Daoy (cell line): ENCODE measurements at regions not wholly inside any gene's neighbourhood (a gene's known extent, or its start where the extent isn't known, plus 50 kb on each side); places are given as distances from the start of the nearest gene placed in this dataset.
A peak's percentile ranks its signal among the peaks of the same experiment; 100 is the strongest.

Source experiments
- DNase-seq: peaks from one replicate; pipeline ENCODE4 v3.0.0-alpha.2; 2015; ENCODE audit warnings: low read depth

DNA sequence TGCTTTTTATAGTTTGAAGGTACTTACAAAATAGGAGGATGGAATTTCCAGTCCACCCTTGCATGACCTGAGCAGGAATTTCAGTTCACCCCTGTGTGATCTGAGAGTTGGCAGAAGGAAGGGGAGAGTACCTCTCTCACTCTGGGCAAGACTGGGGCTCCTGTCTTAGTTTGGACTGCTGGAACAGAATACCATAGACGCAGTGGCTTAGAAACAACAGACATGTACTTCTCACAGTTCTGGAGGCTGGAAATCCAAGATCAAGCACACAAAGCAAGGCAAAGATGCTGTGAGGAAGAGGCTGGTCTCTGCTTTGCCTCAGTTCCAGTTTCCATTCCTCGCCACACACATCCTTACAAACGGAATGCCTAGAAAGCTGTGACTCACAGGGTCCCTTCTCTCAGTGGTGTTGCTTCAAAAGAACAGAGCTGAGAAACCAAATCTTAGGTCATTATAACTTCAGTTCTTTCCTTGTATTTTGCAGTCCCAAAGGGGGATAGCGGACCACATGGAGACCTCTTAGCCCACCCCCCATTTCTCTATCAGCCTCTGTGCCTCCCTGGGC is 108.8 kb upstream of the HAAO start:
- no peak for DNase-seq

DNA sequence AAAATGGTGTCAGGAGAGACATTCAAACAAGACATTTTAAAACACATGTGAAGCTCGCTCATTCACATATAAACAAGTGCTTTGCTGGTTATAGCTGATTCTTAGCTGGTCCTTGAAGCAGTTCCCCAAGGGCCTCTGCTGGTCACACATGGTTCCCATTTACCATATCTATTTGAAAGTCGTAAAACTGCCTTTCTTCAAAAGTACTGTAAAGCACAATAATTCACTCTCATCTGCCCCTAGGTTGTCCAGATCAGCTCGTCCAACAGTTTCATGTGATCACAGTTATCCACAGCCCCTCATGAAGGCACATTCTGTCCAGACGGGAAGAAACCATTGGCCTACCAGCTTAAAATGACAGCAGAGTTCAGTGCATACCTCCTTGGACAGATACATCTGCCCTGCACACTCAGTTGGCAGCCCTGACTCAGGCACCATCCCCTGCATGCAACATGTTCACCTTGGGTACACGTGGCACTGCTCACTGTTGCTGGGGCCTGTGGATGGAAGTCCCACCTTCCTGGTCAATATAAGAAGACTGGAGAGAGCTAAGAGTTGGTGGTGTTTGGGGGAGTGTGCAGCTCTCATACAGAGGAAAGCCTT is 108.0 kb upstream of the HAAO start:
- no peak for DNase-seq

DNA sequence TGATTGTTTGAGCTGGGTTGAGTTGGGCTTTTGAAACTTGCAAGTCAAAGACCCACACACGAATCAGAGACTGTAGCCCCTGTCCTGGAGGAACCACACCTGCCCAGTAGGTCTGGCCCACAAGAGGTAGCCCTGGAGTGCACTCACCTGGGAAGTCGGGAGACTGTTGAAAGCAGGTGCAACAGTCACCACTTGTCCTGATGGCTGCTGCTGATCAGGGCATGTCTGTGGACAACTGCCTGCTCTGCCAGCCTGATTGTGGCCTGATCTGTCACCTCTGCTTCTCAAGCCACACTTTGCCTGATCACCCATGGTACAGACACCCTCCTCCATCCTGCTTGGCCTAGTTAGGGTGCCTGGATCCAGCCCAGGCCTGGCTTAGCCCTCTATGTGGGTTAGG is 105.0 kb upstream of the HAAO start:
- no peak for DNase-seq

DNA sequence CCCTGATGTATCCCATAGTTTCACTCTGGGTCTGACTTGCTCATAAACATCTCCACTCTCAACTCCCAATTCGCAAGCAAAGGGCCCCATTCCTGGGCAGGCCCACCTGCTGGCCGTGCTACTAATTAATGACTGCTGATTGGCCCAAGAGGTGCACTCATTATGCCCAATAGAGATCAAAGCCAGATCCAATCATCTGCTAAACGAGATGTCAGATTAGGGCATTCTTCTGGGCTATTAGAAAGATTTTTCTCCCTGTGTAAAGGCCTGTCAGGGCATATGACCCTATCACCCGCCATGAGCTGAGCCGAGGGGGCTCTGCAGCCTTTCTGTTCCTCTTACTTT is 103.4 kb upstream of the HAAO start:
- no peak for DNase-seq

DNA sequence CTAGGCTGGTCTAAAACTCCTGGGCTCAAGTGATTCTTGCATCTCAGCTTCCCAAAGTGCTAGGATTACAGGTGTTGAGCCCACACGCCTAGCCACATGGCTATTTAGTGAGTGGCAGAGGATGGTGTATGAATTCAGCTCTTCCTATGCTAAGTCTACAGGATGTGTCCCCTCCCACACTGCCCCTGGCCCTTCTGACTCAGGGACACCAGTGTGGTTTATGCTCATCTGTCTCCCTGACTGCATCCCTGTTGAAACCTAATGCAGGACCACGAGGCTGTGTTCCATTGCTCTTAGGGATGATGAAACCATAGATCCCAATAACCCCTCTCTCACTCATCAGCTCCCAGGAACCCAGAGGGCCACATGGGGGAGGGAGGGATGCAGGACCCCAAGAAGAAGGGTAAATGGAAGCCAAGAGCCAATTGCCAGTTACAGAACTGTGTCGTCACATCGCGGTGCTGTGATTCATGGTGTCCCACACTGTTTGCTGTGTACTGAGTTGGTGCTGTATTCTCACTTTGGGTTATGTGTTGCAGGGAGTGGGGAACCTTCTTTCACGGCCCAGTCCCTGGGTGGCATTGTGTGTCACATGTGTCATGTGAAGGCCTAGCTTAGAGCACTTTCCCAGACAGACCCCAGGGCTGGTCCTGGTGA is 102.9 kb upstream of the HAAO start:
- DNase-seq: no peak

DNA sequence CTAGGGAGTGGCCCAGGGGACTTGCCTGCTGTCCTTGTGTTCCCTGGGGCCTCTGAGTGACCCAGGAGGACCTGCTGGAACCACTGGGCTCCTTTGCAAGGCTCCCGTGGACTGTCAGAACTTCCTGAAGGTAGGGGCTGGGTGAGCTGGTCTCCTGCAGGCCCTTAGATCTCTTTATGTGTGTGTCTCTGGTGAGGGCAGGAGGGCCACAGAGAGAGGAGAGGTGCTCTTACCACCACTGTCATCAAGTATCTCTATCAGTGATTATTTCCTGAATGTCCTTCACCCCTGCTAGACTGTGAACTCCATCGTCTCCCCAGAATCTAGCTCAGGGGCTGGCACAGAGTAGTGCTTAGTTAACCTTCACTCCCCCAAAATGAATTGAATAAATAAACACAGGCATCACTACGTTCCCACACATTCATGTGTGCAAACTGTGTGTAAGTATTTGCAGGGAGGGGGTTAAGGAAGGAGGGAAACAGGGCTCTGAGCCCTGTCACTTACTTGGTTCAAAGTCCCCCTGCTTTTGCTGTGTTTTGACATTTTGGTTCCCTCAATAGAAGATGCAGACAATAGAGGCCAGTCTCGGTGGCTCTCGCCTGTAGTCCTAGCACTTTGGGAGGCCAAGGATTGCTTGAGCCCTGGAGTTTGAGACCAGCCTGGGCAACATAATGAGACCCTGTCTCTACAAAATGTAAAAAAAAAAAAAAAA is 100.8 kb upstream of the HAAO start:
- no peak for DNase-seq

DNA sequence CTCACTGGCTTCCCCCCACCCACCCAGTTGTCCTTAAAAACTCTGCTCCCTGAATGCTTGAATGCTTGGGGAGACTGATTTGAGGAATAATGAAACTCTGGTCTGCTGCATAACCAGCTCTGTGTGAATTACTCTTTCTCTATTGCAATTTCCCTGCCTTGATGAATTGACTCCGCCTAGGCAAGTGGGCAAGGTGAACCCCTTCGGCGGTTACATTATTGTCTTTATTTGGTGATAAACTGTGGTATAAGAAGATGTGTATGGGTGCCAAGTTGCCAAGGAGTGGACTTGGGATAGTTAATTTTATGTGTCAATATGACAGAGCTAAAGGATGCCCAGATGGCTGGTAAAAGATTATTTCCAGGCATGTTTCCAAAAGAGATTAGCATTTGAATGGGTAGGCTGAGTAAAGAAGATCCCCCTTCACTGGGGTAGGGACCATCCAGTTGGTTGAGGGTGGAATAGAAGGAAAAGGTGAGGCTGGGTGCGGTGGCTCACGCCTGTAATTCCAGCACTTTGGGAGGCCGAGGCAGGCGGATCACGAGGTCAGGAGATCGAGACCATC is 98.5 kb upstream of the HAAO start:
- DNase-seq: no peak

DNA sequence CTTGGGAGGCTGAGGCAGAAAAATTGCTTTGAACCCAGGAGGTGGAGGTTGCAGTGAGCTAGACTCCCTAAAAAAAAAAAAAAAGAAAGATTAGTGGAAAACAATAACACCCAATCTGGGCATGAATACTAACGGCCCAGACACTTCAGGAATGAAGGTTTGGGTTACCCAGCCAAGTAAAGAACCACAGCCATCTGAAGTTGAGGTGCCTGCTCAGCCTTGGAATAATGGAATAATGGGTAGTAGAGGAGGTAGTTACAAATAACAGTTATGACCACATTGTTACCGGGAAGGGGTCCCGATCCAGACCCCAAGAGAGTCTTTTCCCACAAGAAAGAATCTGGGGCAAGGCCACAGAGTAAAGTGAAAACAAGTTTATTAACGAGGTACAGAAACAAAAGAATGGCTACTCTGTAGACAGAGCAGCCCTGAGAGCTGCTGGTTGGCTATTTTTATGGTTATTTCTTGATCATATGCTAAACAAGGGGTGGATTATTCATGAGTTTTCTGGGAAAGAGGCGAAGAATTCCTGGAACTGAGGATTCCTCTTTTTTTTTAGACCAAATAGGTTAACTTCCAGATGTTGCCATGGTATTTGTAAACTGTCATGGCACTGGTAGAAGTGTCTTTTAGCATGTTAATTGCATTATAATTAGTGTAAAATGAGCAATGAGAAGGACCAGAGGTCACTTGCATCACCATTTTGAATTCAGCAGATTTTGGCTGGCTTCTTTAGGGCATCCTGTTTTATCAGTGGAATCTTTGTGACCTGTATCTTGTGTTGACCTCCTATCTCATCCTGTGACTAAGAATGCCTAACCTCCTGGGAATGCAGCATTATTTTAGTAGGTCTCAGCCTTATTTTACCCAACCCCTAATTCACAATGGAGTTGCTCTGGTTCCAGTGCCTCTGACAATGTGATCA is 96.2 kb upstream of the HAAO start:
- no peak for DNase-seq

DNA sequence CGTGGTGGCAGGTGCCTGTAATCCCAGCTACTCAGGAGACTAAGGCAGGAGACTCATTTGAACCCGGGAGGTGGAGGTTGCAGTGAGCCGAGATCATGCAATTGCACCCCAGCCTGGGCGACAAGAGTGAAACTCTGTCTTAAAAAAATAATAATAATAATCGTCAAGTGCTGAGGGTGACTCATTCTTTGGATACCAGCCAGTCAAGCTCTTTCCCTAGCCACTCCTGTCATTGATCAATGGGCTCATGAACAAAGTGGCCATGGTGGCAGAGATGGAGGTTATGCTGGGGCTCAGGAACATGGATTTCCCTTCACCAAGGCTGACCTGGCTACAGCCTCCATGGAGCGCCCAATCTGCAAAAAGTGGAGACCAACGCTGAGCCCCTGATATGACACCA is 94.5 kb upstream of the HAAO start:
- peak; percentile 44 for DNase-seq

DNA sequence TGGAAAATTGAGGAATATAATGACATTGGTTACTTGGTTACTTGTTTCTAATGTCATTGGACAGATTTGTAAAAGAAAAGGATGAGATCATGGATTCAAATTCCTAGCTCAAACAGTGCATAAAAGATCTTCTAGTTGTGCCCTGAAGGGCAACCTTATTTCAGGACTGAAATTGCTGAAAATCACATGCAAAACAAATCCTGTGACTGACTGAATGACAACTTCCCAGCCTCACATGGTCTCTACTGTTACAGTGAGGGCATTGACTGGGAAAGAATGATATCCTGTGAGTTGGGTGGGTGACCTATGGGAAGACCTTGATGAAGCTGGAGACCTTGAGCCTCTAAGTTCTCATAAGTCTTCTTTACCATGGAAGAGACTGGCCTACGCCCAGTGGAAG is 90.4 kb upstream of the HAAO start:
- DNase-seq: no peak

DNA sequence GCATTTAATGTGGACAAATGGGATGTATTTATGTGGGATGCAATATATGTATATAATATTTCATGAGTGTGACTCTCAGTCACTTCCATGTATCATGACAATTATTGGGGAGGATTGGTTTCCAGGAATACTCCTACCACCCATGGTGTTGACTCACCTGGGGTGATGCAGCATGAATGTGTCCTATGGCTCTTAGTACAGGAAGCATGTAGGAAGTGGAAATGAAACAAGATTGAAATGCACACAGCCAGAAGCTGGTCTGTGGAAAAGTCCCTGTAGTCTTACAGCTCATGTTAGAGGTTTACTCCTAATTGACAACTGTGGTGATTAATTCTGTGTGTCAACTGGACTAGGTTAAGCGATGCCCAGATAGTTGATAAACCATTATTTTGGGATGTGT is 89.3 kb upstream of the HAAO start:
- DNase-seq: peak; percentile 58

DNA sequence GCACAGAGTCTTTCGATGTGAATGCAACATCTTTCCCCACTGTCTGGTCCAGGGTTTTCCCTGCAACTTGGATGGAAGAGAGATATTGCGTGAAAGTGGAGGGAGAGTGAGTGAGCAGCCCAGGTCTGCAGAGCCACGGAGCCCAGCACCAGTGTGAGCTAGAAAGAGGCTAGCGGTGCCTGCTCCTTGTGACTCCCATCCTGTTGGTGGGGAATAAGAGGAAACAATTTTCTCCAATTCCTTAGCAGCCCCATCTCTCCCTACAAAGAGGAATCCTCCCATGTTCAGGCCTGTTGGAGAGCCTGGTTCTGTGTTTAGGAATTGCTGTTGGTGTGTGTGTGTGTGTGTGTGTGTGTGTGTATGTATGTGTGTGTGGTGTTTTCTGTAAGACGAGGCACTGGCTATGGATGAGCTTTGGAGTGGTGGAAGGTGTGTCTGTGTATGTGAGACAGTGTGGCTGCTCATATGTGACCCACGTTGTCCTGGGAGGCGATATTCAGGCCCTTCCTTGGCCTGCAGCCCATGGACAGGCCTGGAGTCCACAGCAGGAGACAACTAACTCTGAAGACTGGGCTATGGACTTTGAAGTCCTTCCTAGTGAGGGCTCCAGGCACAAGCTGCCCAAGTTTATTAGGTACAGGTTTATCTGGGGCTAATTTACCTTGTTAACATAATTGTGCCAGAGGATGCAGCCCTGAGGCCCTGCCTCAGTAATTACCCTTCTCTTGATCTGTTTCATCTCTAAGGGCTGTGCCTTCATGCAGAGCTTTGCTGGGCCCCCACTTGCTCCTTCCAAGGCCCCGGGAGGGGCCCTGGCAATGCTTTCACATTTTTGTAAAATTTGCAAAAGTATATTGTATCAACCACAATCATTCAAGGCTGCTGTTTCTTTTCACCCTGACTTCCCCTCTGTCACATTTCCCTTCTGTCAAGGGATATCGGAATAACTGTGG is 88.6 kb upstream of the HAAO start:
- DNase-seq: no peak

DNA sequence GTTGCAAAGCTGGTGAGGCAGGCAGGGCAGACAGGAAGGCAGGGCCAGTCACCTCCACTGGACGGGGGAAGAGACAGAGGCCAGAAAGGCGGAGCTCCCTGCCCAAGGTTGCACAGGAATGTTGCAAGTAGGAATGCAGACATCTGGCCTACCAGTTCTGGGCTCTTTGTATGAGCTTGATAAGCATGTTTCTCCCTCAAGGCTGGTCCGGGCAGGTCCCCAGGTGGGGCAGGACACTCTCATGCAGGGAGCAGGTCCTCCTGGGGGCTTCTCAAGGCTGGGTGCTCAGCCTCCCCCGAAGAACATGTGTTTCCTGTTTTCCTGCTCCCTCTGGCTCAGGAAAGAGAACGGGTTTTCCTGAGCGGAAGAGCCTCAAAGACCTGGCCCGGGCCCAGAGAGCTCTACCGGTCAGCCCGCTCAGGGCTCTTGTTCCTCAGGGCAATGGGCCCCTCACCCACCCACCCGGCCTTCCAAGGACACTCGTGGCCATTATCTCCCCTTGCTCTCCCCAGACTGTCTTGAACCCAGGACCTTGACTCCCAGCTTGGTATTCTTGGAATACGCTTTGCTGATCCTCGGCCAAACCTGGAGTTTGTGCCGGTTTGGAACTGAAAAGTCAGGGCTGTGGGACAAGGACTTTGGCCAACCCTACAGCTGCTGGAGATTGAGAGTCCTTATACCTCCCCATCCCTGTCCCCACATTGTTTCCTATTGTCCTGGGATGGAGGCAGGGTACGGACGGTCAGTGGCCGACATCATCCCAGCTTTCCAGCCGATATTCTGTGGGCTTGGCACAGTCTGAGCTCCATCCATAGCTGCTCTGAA is 87.7 kb upstream of the HAAO start:
- no peak for DNase-seq

DNA sequence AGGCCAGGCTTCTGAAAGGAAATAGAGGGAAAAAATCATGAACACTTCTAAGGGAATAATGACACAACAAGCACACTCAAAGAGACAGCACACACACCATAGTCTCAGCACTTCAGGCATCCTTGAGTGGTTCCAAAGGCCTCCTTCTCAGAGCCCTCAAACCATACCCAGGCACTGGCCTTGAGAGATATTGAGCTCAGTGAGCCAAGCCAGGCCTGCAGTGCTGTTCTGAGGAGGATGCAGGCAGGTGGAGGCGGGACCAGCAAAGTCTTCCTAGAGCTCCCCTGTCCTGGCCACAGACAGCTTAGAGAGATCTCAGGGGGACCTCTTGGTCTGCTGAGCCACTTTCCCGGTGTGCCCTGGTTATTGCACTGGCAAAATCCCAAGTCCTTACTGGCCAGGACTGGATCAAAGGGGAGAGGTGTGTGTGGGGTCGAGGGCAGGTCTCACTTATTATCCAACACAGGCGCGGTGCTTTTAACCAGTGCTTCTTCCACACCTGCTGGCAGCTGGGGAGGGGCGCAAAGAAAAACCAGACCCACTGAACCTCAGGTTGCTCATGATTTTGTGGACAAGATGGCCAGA is 86.8 kb upstream of the HAAO start:
- DNase-seq: no peak

DNA sequence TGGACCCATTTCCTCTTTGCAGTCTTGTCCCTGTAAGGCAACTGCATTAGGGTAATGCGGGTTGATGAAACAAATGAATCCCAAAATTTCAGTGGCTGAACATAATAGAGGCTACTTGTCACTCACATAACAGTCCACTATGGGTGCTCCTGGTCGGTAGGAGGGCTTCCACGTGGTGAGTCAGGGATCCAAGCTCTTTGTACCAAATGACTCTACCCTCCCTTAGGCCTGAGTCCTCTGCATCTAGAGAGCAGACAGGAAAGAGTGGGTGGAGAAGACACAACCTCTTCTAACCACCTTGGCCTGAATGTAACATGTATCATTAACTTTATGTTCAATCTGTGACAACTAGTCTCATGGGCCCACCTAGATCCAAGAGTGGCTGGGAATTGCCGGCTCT is 86.2 kb upstream of the HAAO start:
- DNase-seq: no peak

DNA sequence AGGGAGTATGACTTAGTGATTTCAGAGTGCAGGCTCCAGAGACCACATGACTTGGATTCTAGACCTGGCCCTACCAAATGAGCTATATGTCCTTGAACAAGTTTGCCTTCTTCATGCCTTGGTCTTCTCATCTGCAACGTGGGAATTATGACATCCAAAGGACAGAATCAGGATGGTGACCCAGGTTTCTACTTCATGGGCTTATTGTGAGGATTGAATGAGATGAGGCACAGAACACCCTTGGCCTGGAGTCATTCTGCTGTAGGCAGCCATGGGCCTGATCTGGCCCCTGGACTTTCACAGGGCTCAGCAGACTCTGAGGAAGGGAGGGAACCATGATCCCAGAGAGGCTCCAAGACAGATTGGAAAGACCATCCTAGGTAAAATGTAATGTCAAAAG is 85.6 kb upstream of the HAAO start:
- no peak for DNase-seq

DNA sequence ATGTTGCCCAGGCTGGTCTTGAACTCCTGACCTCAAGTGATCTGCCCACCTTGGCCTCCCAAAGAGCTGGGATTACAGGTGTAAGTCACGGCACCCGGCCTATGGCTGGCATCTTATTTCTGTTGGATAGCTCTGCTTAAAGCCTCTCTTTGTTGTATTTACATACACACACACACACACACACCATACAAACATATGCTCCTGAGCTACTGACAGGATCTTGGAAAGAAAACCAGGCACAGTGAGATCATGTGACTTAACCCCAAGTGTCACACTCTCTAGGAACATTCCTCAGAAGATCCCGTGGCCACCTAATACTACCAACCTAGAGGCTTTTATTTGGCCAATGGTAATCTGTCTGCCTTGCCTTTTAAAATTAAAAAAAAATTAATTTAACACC is 85.1 kb upstream of the HAAO start:
- DNase-seq: no peak

DNA sequence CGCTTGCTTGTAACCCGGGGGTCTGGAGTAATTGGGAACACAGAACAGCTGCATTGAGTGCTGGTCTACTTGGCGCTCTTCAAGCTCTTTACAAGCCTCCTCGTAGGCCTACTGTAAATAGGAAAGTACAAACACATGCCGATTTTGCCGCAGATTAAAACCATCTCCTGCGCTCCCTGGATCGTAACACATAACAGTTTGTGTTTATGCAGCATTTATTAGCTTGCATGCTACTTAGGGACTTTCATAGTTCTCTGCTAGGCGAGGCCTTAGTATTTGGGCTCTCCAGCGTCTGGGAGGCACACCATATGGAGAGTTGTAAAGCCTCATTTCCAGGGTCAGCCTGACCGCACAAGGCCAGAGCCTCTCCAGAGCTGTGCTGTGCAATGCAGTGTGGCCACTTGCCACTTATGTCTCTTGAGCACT is 84.0 kb upstream of the HAAO start:
- DNase-seq: no peak

DNA sequence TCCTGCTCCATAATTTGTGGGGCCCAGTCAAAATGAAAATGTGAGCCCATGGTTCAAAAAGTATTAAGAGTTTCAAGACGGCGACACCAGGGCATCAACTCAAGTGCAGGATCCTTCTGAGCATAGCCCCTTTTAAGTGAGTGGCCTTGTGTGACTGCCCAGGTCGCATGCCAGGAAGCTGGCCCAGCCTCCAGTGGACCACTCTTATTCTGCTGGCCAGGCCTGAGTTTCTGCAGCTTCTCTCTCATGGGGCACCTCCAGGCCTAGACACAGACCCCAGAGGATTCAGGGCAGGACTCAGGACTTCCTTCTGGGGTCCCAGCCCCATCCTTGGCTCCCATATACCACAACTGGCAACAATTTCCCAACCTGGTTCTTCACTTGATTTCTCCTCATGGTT is 83.5 kb upstream of the HAAO start:
- DNase-seq: no peak
